Endothelial cell (in vitro differentiated cells): ENCODE measurements at regions not wholly inside any gene's neighbourhood (a gene's known extent, or its start where the extent isn't known, plus 50 kb on each side); places are given as distances from the start of the nearest gene placed in this dataset.
"Not testable (repeated sequence)": the region's sequence is repeated elsewhere in the genome, so short reads cannot be mapped to it uniquely, and the experiment has no call there.

Experiments used
- DNase-seq: peaks from one replicate; pipeline ENCODE4 v3.0.0; 2021; ENCODE audit warnings: low spot score
- H3K27ac Mint-ChIP-seq: one replicate; pipeline ENCODE4 v1.8.0; 2021; ENCODE audit warnings: mixed read lengths, inconsistent platforms; ENCODE audit not compliant: unreplicated experiment
- H3K27me3 Mint-ChIP-seq: one replicate; pipeline ENCODE4 v1.8.0; 2021; ENCODE audit warnings: mild to moderate bottlenecking, moderate library complexity, mixed read lengths, inconsistent platforms; ENCODE audit not compliant: unreplicated experiment
- H3K36me3 Mint-ChIP-seq: one replicate; pipeline ENCODE4 v1.8.0; 2021; ENCODE audit warnings: mild to moderate bottlenecking, low read depth, mixed read lengths, inconsistent platforms; ENCODE audit not compliant: unreplicated experiment
- H3K4me1 Mint-ChIP-seq: one replicate; pipeline ENCODE4 v1.8.0; 2021; ENCODE audit warnings: mild to moderate bottlenecking, mixed read lengths, inconsistent platforms; ENCODE audit not compliant: unreplicated experiment
- H3K4me3 Mint-ChIP-seq: one replicate; pipeline ENCODE4 v1.8.0; 2021; ENCODE audit warnings: mild to moderate bottlenecking, mixed read lengths, inconsistent platforms; ENCODE audit not compliant: unreplicated experiment
- H3K9me3 Mint-ChIP-seq: one replicate; pipeline ENCODE4 v1.8.0; 2021; ENCODE audit warnings: mixed read lengths, inconsistent platforms; ENCODE audit not compliant: unreplicated experiment
- CTCF ChIP-seq: fragments of 200-600 bp; sonication (generic); IDR thresholded peaks from one replicate; pipeline ENCODE4 v1.5.0; 2021; ENCODE audit warnings: antibody characterized with exemption; ENCODE audit not compliant: unreplicated experiment

DNA sequence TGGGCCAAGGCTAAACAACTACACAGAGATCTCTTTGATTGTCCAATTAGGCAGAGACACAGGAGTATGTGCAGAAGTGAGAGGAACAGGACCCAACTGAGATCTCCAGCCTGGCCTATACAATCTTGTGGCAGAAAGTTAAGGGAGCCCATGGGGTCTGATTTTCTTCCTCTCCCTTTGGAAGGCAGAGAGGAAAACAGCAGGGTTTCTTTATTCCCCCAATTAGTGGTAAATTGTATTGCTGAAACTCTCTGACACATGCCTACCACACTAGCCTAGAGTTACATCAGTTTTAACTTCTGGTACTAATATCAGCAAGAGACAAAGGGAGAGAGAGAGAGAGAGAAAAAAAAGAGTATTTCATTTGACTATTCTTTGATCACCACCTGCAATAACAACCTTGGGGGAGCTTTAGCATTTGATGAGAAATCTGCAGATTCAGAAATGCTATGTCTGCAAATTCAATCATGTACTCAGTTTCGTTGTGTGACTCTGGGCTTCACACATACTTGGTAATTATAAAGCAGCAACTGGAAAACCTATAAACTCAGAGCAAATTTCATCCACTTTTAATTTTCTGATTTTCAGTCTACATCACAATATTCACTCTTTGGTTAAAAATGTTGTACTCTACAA lies 260.3 kb upstream of the SPTLC3 start:
- no peak for DNase-seq
- H3K36me3 Mint-ChIP-seq: no peaks in the 10 kb centered on the region
- no peak overlapping the region for H3K4me3 Mint-ChIP-seq
- H3K27ac Mint-ChIP-seq: no peak overlapping the region
- no peak for TF ChIP-seq CTCF
- H3K27me3 Mint-ChIP-seq: no peaks in the 10 kb centered on the region
- no peaks in the 10 kb centered on the region for H3K9me3 Mint-ChIP-seq
- peaks cover 2% of the 10 kb centered on the region for H3K4me1 Mint-ChIP-seq

DNA sequence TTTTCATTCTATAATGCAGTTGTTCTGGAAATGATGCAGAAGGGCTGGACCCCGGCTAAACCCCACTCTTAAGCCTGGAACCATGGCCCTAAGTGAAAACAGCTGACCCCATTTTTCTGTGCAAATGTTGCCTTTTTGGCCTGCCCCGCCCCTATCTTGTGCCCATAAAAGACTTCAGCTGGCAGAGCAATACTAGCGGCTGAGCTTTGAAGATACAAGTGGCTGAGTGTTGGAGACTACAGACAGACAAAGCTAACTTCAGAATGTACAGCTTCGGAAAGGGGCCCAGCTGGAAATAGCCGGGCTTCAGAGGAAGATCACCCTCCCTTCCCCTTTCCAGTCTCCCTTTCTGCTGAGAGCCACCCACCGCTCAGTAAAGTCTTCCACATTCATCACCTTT lies 258.6 kb upstream of the SPTLC3 start:
- Mint-ChIP-seq H3K36me3 (no peaks in the 10 kb centered on the region), H3K4me3 (no peak overlapping the region), H3K27ac (no peak overlapping the region), H3K9me3 (peaks cover 5% of the 10 kb centered on the region), H3K27me3 (no peaks in the 10 kb centered on the region), H3K4me1 (peaks cover 10% of the 10 kb centered on the region)
- TF ChIP-seq CTCF: no peak
- no peak for DNase-seq

- not testable (repeated sequence) for H3K27me3 Mint-ChIP-seq, H3K4me3 Mint-ChIP-seq, DNase-seq, H3K27ac Mint-ChIP-seq, H3K36me3 Mint-ChIP-seq, H3K4me1 Mint-ChIP-seq, H3K9me3 Mint-ChIP-seq
Measured at GRCh38 chr20:12752900-12753693, 255.7 kb upstream of the SPTLC3 start.

DNA sequence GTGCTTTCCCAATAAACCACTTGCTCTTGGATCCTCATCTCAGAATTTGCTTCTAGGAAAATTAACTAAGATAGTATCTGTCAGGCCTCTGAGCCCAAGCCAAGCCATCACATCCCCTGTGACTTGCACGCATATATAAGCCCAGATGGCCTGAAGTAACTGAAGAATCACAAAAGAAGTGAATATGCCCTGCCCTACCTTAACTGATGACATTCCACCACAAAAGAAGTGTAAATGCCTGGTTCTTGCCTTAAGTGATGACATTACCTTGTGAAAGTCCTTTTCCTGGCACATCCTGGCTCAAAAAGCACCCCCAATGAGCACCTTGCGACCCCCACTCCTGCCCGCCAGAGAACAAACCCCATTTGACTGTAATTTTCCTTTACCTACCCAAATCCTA lies 255.0 kb upstream of the SPTLC3 start:
- not testable (repeated sequence) for H3K4me3 Mint-ChIP-seq, H3K27ac Mint-ChIP-seq, H3K9me3 Mint-ChIP-seq, H3K4me1 Mint-ChIP-seq, H3K36me3 Mint-ChIP-seq, H3K27me3 Mint-ChIP-seq, DNase-seq

DNA sequence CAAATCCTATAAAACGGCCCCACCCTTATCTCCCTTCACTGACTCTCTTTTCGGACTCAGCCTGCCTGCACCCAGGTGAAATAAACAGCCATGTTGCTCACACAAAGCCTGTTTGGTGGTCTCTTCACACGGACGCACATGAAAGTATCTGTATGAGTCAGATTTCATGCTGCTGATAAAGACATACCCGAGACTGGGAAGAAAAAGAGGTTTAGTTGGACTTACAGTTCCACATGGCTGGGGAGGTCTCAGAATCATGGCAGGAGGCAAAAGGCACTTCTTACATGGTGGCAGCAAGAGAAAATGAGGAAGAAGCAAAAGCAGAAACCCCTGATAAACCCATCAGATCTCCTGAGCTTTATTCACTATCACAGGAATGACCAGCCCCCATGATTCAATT lies 249.3 kb upstream of the SPTLC3 start:
- not testable (repeated sequence) for H3K4me3 Mint-ChIP-seq, H3K4me1 Mint-ChIP-seq, DNase-seq, H3K27me3 Mint-ChIP-seq, H3K27ac Mint-ChIP-seq, H3K36me3 Mint-ChIP-seq, H3K9me3 Mint-ChIP-seq

DNA sequence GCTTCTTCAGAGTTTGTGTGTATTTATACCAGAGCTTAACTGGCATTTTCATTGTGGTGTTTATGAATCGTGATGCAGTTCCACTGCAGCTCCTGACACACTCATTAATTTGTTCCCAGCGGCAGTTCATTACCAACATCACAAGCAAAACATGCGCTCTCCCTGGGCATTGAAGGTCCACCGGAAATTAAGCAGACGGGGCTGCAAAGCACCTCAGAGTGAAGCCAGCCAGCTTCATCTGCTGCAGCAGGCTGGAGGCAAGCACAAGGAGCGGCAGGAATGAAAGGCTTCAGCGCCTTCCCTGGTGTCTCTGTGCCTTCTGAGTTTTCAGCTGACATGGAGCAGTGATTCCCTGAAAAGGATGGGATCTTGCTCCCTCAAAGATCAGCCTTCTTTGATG lies 246.0 kb upstream of the SPTLC3 start:
- H3K27ac Mint-ChIP-seq: no peak overlapping the region
- H3K4me1 Mint-ChIP-seq: no peaks in the 10 kb centered on the region

More for the DNA sequence above, 246.0 kb upstream of the SPTLC3 start:
- H3K27me3 Mint-ChIP-seq: no peaks in the 10 kb centered on the region
- H3K4me3 Mint-ChIP-seq: no peak overlapping the region
- TF ChIP-seq CTCF: no peak
- no peaks in the 10 kb centered on the region for H3K9me3 Mint-ChIP-seq
- no peak for DNase-seq
- no peaks in the 10 kb centered on the region for H3K36me3 Mint-ChIP-seq
